KMS-11 (cell line): ENCODE measurements at regions not wholly inside any gene's neighbourhood (a gene's known extent, or its start where the extent isn't known, plus 50 kb on each side); places are given as distances from the start of the nearest gene placed in this dataset.

Source experiments
- H2AFZ ChIP-seq: fragments of 200-600 bp; sonication (generic); 2 replicates; pipeline ENCODE4 v1.6.1; 2016; ENCODE audit warnings: antibody characterized with exemption, mixed run types, low read depth
- H3K27ac ChIP-seq: fragments of 200-600 bp; sonication (generic); 2 replicates; pipeline ENCODE4 v1.6.1; 2016; ENCODE audit warnings: mild to moderate bottlenecking, mixed run types
- H3K27me3 ChIP-seq: fragments of 200-600 bp; sonication (generic); 2 replicates; pipeline ENCODE4 v1.6.1; 2017; ENCODE audit warnings: mild to moderate bottlenecking, low read depth, mixed run types, moderate library complexity; ENCODE audit not compliant: insufficient read depth
- H3K36me3 ChIP-seq: fragments of 200-600 bp; sonication (generic); 2 replicates; pipeline ENCODE4 v1.6.1; 2017; ENCODE audit warnings: mild to moderate bottlenecking, mixed run types; ENCODE audit not compliant: insufficient read depth
- H3K4me1 ChIP-seq: fragments of 200-600 bp; sonication (generic); 2 replicates; pipeline ENCODE4 v1.6.1; 2016; ENCODE audit warnings: mild to moderate bottlenecking, low read depth, mixed run types; ENCODE audit not compliant: poor library complexity, severe bottlenecking
- H3K4me2 ChIP-seq: fragments of 200-600 bp; sonication (generic); 2 replicates; pipeline ENCODE4 v1.7.0; 2016; ENCODE audit warnings: mild to moderate bottlenecking, mixed run types
- H3K4me3 ChIP-seq: fragments of 200-600 bp; sonication (generic); IDR thresholded peaks from 2 replicates; pipeline ENCODE4 v1.6.1; 2017; ENCODE audit warnings: low read depth, low read length, mixed read lengths; ENCODE audit not compliant: insufficient read depth
- H3K79me2 ChIP-seq: fragments of 200-600 bp; sonication (generic); 2 replicates; pipeline ENCODE4 v1.6.1; 2016; ENCODE audit warnings: low read depth, mixed run types; ENCODE audit not compliant: insufficient read depth
- H3K9ac ChIP-seq: fragments of 200-600 bp; sonication (generic); 2 replicates; pipeline ENCODE4 v1.6.1; 2016; ENCODE audit warnings: mild to moderate bottlenecking, mixed run types
- H4K20me1 ChIP-seq: fragments of 200-600 bp; sonication (generic); 2 replicates; pipeline ENCODE4 v1.6.1; 2016; ENCODE audit warnings: mild to moderate bottlenecking, mixed run types; ENCODE audit not compliant: insufficient read depth
- CTCF ChIP-seq: fragments of 200-600 bp; sonication (generic); conservative IDR thresholded peaks from 2 replicates; pipeline ENCODE4 v1.6.1; 2017; ENCODE audit warnings: low read depth, mild to moderate bottlenecking, antibody characterized with exemption, low read length, moderate library complexity, mixed read lengths

DNA sequence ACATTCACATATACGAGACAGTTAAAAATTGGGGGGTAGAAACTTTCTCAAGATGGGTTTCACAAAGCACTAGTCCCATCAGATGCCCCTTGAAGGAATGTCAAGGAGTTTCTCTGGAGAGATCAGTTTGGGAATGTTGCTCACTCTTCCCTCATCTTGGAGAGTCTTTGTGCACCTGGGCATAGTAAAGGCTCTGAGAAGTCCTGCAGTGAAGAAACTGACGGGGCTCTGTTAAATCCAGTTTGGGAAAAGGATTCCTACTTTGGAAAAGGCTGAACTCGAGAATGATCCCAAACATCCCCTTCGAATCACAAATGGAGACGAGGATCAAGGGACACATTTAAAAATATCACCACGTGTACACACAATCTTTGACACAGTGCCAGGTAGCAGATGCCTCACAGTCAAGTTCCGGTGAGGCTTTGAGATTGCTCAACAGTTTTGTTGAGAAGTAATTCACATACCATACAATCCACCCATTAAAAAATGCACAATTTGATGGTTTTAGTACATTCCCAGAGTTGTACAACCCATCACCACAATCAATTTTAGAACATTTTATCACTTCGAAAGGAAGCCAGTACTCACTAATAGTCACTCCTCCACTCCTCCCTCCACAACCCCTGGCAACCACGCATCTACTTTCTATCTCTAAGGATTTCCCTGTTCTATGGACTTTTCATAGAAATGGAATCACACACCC is 203.4 kb upstream of the FOXF1 start:
- no peak overlapping the region for H3K9ac ChIP-seq
- H3K27me3 ChIP-seq = peaks cover 27% of the 10 kb centered on the region; the same call in 1 of the 2 replicates
- no peak for TF ChIP-seq CTCF

GRCh38 chr16:86307514-86307903 is 202.8 kb upstream of the FOXF1 start:
- Histone ChIP-seq H4K20me1 (no peaks in the 10 kb centered on the region), H3K4me2 (no peak overlapping the region), H3K4me3 (no peak overlapping the region), H3K9ac (no peak overlapping the region), H3K27me3 (peaks cover 30% of the 10 kb centered on the region; the same call in 1 of the 2 replicates), H3K27ac (no peak overlapping the region), H3K79me2 (no peaks in the 10 kb centered on the region), H3K4me1 (no peaks in the 10 kb centered on the region), H3K36me3 (no peaks in the 10 kb centered on the region), H2AFZ (no peak overlapping the region)
- TF ChIP-seq CTCF = no peak

More for the DNA sequence above, 203.4 kb upstream of the FOXF1 start:
- no peak overlapping the region for H3K4me3 ChIP-seq
- H3K4me1 ChIP-seq = no peaks in the 10 kb centered on the region
- no peak overlapping the region for H2AFZ ChIP-seq
- H4K20me1 ChIP-seq = no peaks in the 10 kb centered on the region
- no peaks in the 10 kb centered on the region for H3K79me2 ChIP-seq
- H3K27ac ChIP-seq = no peak overlapping the region
- no peaks in the 10 kb centered on the region for H3K36me3 ChIP-seq
- H3K4me2 ChIP-seq = no peak overlapping the region

DNA sequence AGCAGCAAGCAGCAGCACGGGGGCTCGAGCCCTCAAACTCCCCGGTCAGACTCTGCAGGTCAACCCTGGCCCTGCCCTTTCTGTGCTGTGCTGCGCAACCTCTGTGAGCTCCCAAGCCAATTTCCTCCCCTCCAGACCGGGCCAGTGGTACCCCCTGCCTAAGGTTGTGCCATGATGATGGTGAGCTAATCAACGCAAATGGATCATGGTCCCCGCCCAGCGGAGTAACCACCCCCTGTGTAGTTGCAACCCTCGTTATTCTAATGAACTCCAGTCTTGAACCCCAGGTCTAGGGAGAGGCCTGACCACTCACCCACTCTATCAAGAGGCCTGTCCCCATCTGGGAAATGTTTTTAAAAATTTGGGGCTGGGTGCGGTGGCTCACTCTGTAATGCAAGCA is 201.8 kb upstream of the FOXF1 start:
- peaks cover 34% of the 10 kb centered on the region; the same call in 1 of the 2 replicates for H3K27me3 ChIP-seq

DNA sequence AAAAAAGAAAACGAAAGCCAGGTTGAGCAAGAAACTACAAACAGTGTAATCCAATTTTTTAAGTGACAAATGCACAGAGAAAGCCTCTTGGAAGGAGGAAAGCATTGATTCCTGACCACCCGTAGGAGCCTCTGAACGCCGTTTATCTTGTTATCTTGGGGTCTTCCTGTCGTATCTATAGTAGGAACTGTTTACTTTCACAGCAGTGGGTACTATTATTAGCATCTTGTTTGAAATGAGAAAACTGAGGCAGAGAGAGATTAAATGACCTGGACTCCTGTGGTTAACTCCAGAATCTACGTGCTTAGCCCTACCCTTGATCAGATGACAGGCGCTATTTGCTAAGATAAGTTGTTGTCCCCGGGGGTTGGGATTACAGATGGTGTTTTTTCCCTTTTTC is 196.7 kb upstream of the FOXF1 start:
- TF ChIP-seq CTCF = no peak
- H3K27ac ChIP-seq = no peak overlapping the region
- no peaks in the 10 kb centered on the region for H3K4me1 ChIP-seq
- peaks cover 23% of the 10 kb centered on the region; the same call in 1 of the 2 replicates for H3K27me3 ChIP-seq
- H3K36me3 ChIP-seq = no peaks in the 10 kb centered on the region
- H3K4me3 ChIP-seq = no peak overlapping the region
- H3K79me2 ChIP-seq = no peaks in the 10 kb centered on the region
- H4K20me1 ChIP-seq = no peaks in the 10 kb centered on the region
- no peak overlapping the region for H3K4me2 ChIP-seq
- H2AFZ ChIP-seq = no peak overlapping the region
- no peak overlapping the region for H3K9ac ChIP-seq

More for the DNA sequence above, 201.8 kb upstream of the FOXF1 start:
- Histone ChIP-seq H3K36me3 (no peaks in the 10 kb centered on the region), H2AFZ (no peak overlapping the region), H3K4me1 (no peaks in the 10 kb centered on the region), H3K27ac (no peak overlapping the region), H3K9ac (no peak overlapping the region), H3K79me2 (no peaks in the 10 kb centered on the region), H3K4me3 (no peak overlapping the region), H4K20me1 (no peaks in the 10 kb centered on the region), H3K4me2 (no peak overlapping the region)
- no peak for TF ChIP-seq CTCF
